Suprapubic skin (tissue), 4 donors: ENCODE measurements at regions not wholly inside any gene's neighbourhood (a gene's known extent, or its start where the extent isn't known, plus 50 kb on each side); places are given as distances from the start of the nearest gene placed in this dataset.
"Not testable (repeated sequence)": the region's sequence is repeated elsewhere in the genome, so short reads cannot be mapped to it uniquely, and the experiment has no call there.

ENCODE experiments used
- DNase-seq, 2 donors: peaks; one replicate each; pipeline ENCODE4 v3.0.0-alpha.2; 2019; ENCODE audit warnings: low spot score in 2 of 2
- H3K27ac ChIP-seq: fragments of 200-600 bp; sonication (generic); one replicate; pipeline ENCODE4 v1.5.1; 2019
- H3K27me3 ChIP-seq: fragments of 200-600 bp; sonication (generic); one replicate; pipeline ENCODE4 v1.5.1; 2019
- H3K36me3 ChIP-seq: fragments of 200-600 bp; sonication (generic); one replicate; pipeline ENCODE4 v1.5.1; 2019
- H3K4me1 ChIP-seq: fragments of 200-600 bp; sonication (generic); one replicate; pipeline ENCODE4 v1.5.1; 2019
- H3K4me3 ChIP-seq: fragments of 200-600 bp; sonication (generic); one replicate; pipeline ENCODE4 v1.5.1; 2019; ENCODE audit warnings: mild to moderate bottlenecking
- H3K9me3 ChIP-seq: fragments of 200-600 bp; sonication (generic); one replicate; pipeline ENCODE4 v1.5.1; 2019
- EP300 ChIP-seq: sonication (generic); formaldehyde crosslinking; IDR thresholded peaks from one replicate; pipeline ENCODE4 v1.6.1; 2017; ENCODE audit warnings: antibody characterized with exemption
- POLR2A ChIP-seq, 2 donors: fragments of 450-650 bp; IDR thresholded peaks; one replicate each; pipeline ENCODE4 v1.6.1; 2017; ENCODE audit warnings: antibody characterized with exemption in 2 of 2, mild to moderate bottlenecking in 2 of 2, moderate library complexity in 2 of 2
- POLR2AphosphoS5 ChIP-seq, 3 donors: sonication (generic); formaldehyde crosslinking; IDR thresholded peaks; one replicate each; pipeline ENCODE4 v1.6.1; 2017; ENCODE audit warnings: antibody characterized with exemption in 3 of 3
- WGBS: methylation state at CpG from one replicate; pipeline ENCODE4 v1.1.5; 2018; 5-methylcytosine and 5-hydroxymethylcytosine counted together
- TF ChIP-seq, protein P1 (sequence below), 2 donors: fragments of 200-600 bp in 1 of 2; fragments of 450-650 bp in 1 of 2; sonication (generic) in 1 of 2; IDR thresholded peaks; one replicate each; pipeline ENCODE4 v1.5.1; 2016 to 2019; ENCODE audit warnings: antibody characterized with exemption in 2 of 2, mild to moderate bottlenecking in 1 of 2, moderate library complexity in 1 of 2

DNA sequence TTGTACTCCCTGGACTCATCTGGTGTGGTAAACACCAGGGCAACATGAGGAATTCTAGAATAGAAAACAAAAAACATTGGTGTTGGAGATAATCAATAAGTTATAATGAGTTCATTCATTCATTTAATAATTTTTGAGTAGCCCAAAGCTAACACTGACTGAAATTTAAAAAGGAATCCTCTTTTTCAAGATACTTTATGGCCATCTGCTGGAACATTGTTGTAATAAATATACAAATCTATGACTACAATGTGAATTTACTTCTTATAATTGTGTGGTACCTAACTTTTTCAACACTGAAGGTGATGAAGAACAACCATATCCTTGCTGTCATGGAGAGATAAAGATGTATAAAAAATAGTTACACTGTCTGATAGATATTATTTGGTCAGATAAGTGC is 687.3 kb upstream of the MIS18BP1 start:
- TF ChIP-seq, protein P1, sequence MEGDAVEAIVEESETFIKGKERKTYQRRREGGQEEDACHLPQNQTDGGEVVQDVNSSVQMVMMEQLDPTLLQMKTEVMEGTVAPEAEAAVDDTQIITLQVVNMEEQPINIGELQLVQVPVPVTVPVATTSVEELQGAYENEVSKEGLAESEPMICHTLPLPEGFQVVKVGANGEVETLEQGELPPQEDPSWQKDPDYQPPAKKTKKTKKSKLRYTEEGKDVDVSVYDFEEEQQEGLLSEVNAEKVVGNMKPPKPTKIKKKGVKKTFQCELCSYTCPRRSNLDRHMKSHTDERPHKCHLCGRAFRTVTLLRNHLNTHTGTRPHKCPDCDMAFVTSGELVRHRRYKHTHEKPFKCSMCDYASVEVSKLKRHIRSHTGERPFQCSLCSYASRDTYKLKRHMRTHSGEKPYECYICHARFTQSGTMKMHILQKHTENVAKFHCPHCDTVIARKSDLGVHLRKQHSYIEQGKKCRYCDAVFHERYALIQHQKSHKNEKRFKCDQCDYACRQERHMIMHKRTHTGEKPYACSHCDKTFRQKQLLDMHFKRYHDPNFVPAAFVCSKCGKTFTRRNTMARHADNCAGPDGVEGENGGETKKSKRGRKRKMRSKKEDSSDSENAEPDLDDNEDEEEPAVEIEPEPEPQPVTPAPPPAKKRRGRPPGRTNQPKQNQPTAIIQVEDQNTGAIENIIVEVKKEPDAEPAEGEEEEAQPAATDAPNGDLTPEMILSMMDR (IDR thresholded peaks at IDR 0.05) = no peak
- TF ChIP-seq POLR2A (IDR thresholded peaks at IDR 0.05) (no peak), POLR2AphosphoS5 (IDR thresholded peaks at IDR 0.05) (no peak), EP300 (no peak)
- no peak overlapping the region for H3K27ac ChIP-seq
- DNase-seq = no peak
- H3K4me1 ChIP-seq = no peaks in the 10 kb centered on the region
- H3K27me3 ChIP-seq = no peaks in the 10 kb centered on the region
- H3K4me3 ChIP-seq = no peak overlapping the region
- no peaks in the 10 kb centered on the region for H3K9me3 ChIP-seq
- H3K36me3 ChIP-seq = no peaks in the 10 kb centered on the region

DNA sequence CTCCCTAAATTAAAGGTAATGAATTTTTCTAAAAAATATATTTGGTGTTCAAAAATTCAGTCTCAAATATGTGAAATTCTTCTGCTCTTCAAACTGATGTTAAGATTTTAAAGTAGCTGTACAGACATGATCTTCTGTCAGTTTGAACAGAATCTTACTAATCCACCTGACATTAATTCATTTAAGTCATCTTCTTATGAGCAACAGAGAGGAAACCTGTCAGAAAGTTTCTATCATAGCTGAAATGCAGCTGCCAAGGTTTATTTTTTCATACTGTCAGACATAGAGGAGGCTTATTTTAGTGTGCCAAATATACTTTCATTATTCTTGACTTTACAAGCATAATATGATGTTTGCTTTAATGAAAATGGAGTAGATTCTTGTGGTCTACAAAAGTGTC is 686.6 kb upstream of the MIS18BP1 start:
- no peak for DNase-seq
- H3K9me3 ChIP-seq = peaks cover 4% of the 10 kb centered on the region
- no peaks in the 10 kb centered on the region for H3K27me3 ChIP-seq
- H3K27ac ChIP-seq = no peak overlapping the region
- TF ChIP-seq EP300 (no peak), POLR2A (IDR thresholded peaks at IDR 0.05) (no peak), POLR2AphosphoS5 (IDR thresholded peaks at IDR 0.05) (no peak)
- TF ChIP-seq, protein P1 (IDR thresholded peaks at IDR 0.05) = no peak
- H3K4me3 ChIP-seq = no peak overlapping the region
- H3K4me1 ChIP-seq = no peaks in the 10 kb centered on the region
- H3K36me3 ChIP-seq = no peaks in the 10 kb centered on the region

DNA sequence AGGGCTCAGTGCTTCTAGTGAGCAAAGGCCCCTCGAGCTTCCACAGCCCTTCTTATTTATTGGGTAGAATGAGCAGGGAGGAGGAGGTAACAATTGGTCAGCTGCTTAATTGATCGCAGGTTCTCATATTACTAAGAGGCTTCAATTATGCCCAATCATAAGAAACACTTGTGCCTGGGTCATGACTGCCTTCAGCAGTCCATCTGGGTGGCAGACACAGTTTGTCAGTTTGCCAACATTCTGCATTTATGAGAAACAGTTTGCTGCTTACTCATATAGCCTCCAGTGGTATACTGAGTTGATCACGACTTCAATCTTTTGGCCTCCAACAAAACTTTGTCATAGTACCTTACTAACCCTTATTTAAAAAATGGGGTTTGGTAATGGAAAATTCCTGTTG is 667.0 kb upstream of the MIS18BP1 start:
- WGBS = 25% methylated on average over 3 of the region's 3 CpGs
- not testable (repeated sequence) for H3K27me3 ChIP-seq, H3K36me3 ChIP-seq, H3K27ac ChIP-seq, H3K4me3 ChIP-seq, DNase-seq, H3K9me3 ChIP-seq, H3K4me1 ChIP-seq

DNA sequence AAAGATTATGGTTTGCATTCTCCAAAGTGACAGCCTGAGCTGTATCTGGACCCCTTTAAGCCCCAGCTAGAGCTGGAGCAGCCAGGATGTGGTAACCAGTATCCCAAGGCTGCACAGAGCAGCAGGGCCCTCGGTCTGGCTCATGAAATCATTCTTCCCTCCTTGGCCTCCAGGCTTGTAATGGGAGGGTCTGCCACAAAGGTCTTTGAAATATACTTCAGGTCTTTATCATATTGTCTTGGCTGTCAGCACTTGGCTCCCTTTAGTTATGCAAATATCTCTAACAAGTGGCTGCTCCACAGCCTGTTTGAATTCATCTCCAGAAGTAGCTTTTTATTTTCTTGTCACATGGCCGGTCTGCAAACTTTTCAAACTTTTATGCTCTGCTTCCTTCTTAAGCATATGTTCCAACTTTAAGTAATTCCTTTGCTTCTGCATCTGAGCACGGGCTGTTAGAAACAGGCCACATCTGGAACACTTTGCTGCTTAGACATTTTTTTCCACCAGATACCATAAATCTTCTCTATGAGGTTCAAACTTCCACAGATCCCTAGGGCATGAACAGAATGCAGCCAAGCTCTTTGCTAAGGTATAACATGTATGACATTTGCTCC is 663.4 kb upstream of the MIS18BP1 start:
- 30% methylated on average over 3 of the region's 3 CpGs for WGBS
- H3K27me3 ChIP-seq = no peaks in the 10 kb centered on the region
- H3K4me3 ChIP-seq = no peak overlapping the region
- peaks cover 9% of the 10 kb centered on the region for H3K4me1 ChIP-seq
- H3K36me3 ChIP-seq = no peaks in the 10 kb centered on the region
- no peak for DNase-seq
- no peaks in the 10 kb centered on the region for H3K9me3 ChIP-seq
- no peak for TF ChIP-seq EP300
- no peak overlapping the region for H3K27ac ChIP-seq

- 83% methylated on average over 1 of the region's 1 CpG for WGBS
- DNase-seq = no peak
- H3K4me1 ChIP-seq = no peaks in the 10 kb centered on the region
- no peak overlapping the region for H3K4me3 ChIP-seq
- no peak overlapping the region for H3K27ac ChIP-seq
- no peaks in the 10 kb centered on the region for H3K27me3 ChIP-seq
- TF ChIP-seq, protein P1 (IDR thresholded peaks at IDR 0.05) = no peak
- no peak for TF ChIP-seq POLR2AphosphoS5 (IDR thresholded peaks at IDR 0.05)
- TF ChIP-seq EP300 = no peak
- TF ChIP-seq POLR2A (IDR thresholded peaks at IDR 0.05) = no peak
- no peaks in the 10 kb centered on the region for H3K9me3 ChIP-seq
- H3K36me3 ChIP-seq = no peaks in the 10 kb centered on the region
These were observed 654.8 kb upstream of the MIS18BP1 start for GRCh38 chr14:45907782-45908181.

- WGBS = 79% methylated on average over 1 of the region's 1 CpG
- no peak overlapping the region for H3K4me3 ChIP-seq
- H3K27ac ChIP-seq = no peak overlapping the region
- TF ChIP-seq EP300 (no peak), POLR2AphosphoS5 (IDR thresholded peaks at IDR 0.05) (no peak), POLR2A (IDR thresholded peaks at IDR 0.05) (no peak)
- TF ChIP-seq, protein P1 (IDR thresholded peaks at IDR 0.05) = no peak
- no peaks in the 10 kb centered on the region for H3K9me3 ChIP-seq
- DNase-seq = no peak
- H3K27me3 ChIP-seq = no peaks in the 10 kb centered on the region
- no peaks in the 10 kb centered on the region for H3K36me3 ChIP-seq
- no peaks in the 10 kb centered on the region for H3K4me1 ChIP-seq
These were observed 653.3 kb upstream of the MIS18BP1 start for GRCh38 chr14:45906257-45906656.
